ENCODE measurements at regions not wholly inside any gene's neighbourhood (a gene's known extent, or its start where the extent isn't known, plus 50 kb on each side); places are given as distances from the start of the nearest gene placed in this dataset.

GRCh38 chr7:131753620-131754222 is 197.3 kb upstream of the PODXL start:
- peak; percentile 60 for TF ChIP-seq CTCF (conservative IDR thresholded peaks at IDR 0.05)
- no peak; the same call in 1 of the 2 replicates for TF ChIP-seq EZH2 (IDR thresholded peaks at IDR 0.05; ENCODE audit: low read depth)
